ENCODE measurements at regions not wholly inside any gene's neighbourhood (a gene's known extent, or its start where the extent isn't known, plus 50 kb on each side); places are given as distances from the start of the nearest gene placed in this dataset.

GRCh38 chr5:58264276-58264675, 195.6 kb downstream of the PLK2 start:
- Histone ChIP-seq H3K56ac (replicated peaks; ENCODE audit: insufficient read length, low read depth, low read length) (no peak overlapping the region), H3K27ac (ENCODE audit: low read depth, low read length) (no peak overlapping the region), H2BK5ac (ENCODE audit: low read depth, low read length) (no peak overlapping the region), H2BK12ac (ENCODE audit: low read depth, low read length) (no peak overlapping the region), H3K23me2 (ENCODE audit: low read depth, low read length) (no peaks in the 10 kb centered on the region), H3K4me2 (ENCODE audit: insufficient read depth in 1 of 2, low read depth in 2 of 2, low read length in 2 of 2) (no peak overlapping the region), H4K20me1 (replicated peaks in 1 of 2; ENCODE audit: control insufficient read depth in 1 of 2, insufficient read depth in 2 of 2, low read length in 2 of 2) (no peaks in the 10 kb centered on the region), H3K79me1 (ENCODE audit: low read depth, low read length) (no peaks in the 10 kb centered on the region), H2BK120ac (replicated peaks; ENCODE audit: low read depth, low read length) (no peak overlapping the region), H3K9me3 (ENCODE audit: insufficient read depth in 2 of 2, low read depth in 1 of 2, low read length in 1 of 2) (no peaks in the 10 kb centered on the region), H3K27me3 (replicated peaks in 1 of 4; ENCODE audit: control insufficient read depth in 3 of 4, extremely low read depth in 1 of 4, insufficient read depth in 3 of 4, low read length in 3 of 4) (no peaks in the 10 kb centered on the region), H3K79me2 (ENCODE audit: control insufficient read depth in 1 of 2, insufficient read depth in 2 of 2, low read length in 2 of 2) (no peaks in the 10 kb centered on the region), H3K14ac (ENCODE audit: insufficient read length) (no peak overlapping the region), H3K18ac (ENCODE audit: extremely low read depth, low read length) (no peak overlapping the region), H3K4ac (replicated peaks; ENCODE audit: insufficient read length, low read depth, low read length) (no peak overlapping the region), H2BK20ac (ENCODE audit: low read length) (no peak overlapping the region), H2AFZ (ENCODE audit: low read length) (no peak overlapping the region), H2AK5ac (ENCODE audit: low read depth, low read length) (no peak overlapping the region), H3K36me3 (ENCODE audit: control insufficient read depth in 2 of 4, insufficient read depth in 4 of 4, low read length in 3 of 4) (no peaks in the 10 kb centered on the region), H4K91ac (replicated peaks; ENCODE audit: insufficient read length, low read length) (no peak overlapping the region), H3K4me3 (ENCODE audit: extremely low read depth in 1 of 4, insufficient read depth in 2 of 4, low read depth in 3 of 4, low read length in 4 of 4) (no peak overlapping the region), H4K8ac (ENCODE audit: extremely low read depth, insufficient read depth, low read length) (no peak overlapping the region), H3K9ac (replicated peaks in 1 of 4; ENCODE audit: extremely low read depth in 1 of 4, low read depth in 3 of 4, low read length in 3 of 4) (no peak overlapping the region), H2BK15ac (ENCODE audit: low read length) (no peak overlapping the region), H3K23ac (ENCODE audit: insufficient read length) (no peak overlapping the region), H3K4me1 (replicated peaks in 1 of 4; ENCODE audit: control insufficient read depth in 3 of 4, insufficient read depth in 4 of 4, low read length in 3 of 4) (0 out of 7 replicates have a peak, but pooled peaks cover 0 to 2% (median 0%) of the 10 kb centered on the region in 4 experiments), H4K5ac (ENCODE audit: insufficient read length, low read depth, low read length) (no peak overlapping the region)
- WGBS, 2 experiments (ENCODE audit: extremely low coverage in 1 of 2, insufficient coverage in 1 of 2, insufficient read length in 1 of 2, insufficient replicate concordance in 2 of 2, low coverage in 1 of 2, low lambda C conversion rate in 2 of 2, missing lambda C conversion rate in 1 of 2): 88% methylated on average over 3 of the region's 3 CpGs; no CpG with 5 or more reads in 1 of the 2 experiments
- TF ChIP-seq SAP30 (IDR thresholded peaks at IDR 0.05; ENCODE audit: insufficient read depth, insufficient replicate concordance, low read length): no peak
- no peak for TF ChIP-seq CBX8 (IDR thresholded peaks at IDR 0.05; ENCODE audit: borderline replicate concordance, low read depth, low read length)
- no peak for TF ChIP-seq GTF2F1 (IDR thresholded peaks at IDR 0.05; ENCODE audit: borderline replicate concordance, low read depth, low read length)
- TF ChIP-seq SIN3A (conservative IDR thresholded peaks at IDR 0.05 in 1 of 2, IDR thresholded peaks at IDR 0.05 in 1 of 2; ENCODE audit: low read depth in 1 of 2, low read length in 2 of 2): no peak
- TF ChIP-seq TAF7 (optimal IDR thresholded peaks at IDR 0.05; ENCODE audit: borderline replicate concordance, low read depth, low read length): no peak
- no peak for TF ChIP-seq CHD2 (IDR thresholded peaks at IDR 0.05; ENCODE audit: low read length)
- no peak for TF ChIP-seq POLR2A (IDR thresholded peaks at IDR 0.05; ENCODE audit: control extremely low read depth in 1 of 2, low read depth in 2 of 2, low read length in 2 of 2)
- no peak for TF ChIP-seq NRF1 (IDR thresholded peaks at IDR 0.05; ENCODE audit: low read depth, low read length)
- TF ChIP-seq RFX5 (IDR thresholded peaks at IDR 0.05; ENCODE audit: borderline replicate concordance, low read depth, low read length): no peak
- TF ChIP-seq NANOG (IDR thresholded peaks at IDR 0.05; ENCODE audit: insufficient read depth, low read depth, low read length, poor library complexity, severe bottlenecking): no peak
- TF ChIP-seq POLR2AphosphoS5 (IDR thresholded peaks at IDR 0.05; ENCODE audit: low read depth, low read length): no peak
- TF ChIP-seq TCF12 (IDR thresholded peaks at IDR 0.05; ENCODE audit: low read depth, low read length): no peak
- ChIA-PET POLR2A (ENCODE audit: partially characterized antibody) (no interaction called here), CTCF (ENCODE audit: partially characterized antibody) (no interaction called here)
- no peak for FAIRE-seq
- DNase-seq (ENCODE audit: low read depth in 1 of 2, low spot score in 2 of 2): no peak

Measured in H1 (cell line).